H9 (cell line): ENCODE measurements at regions not wholly inside any gene's neighbourhood (a gene's known extent, or its start where the extent isn't known, plus 50 kb on each side); places are given as distances from the start of the nearest gene placed in this dataset.

Experiments used
- DNase-seq: peaks from one replicate; pipeline ENCODE4 v3.0.0-alpha.2; 2017
- H2AFZ ChIP-seq: one replicate; pipeline ENCODE4 v1.6.1; 2013; ENCODE audit warnings: mild to moderate bottlenecking, low read length, control low read depth, moderate library complexity
- H2AK5ac ChIP-seq: 2 replicates; pipeline ENCODE4 v1.6.1; 2013; ENCODE audit warnings: low read length, control low read depth, mixed read lengths; ENCODE audit not compliant: insufficient read length
- H2BK120ac ChIP-seq: one replicate; pipeline ENCODE4 v1.6.1; 2013; ENCODE audit warnings: low read depth, mild to moderate bottlenecking, low read length, control low read depth, inconsistent platforms; ENCODE audit not compliant: poor library complexity, severe bottlenecking
- H2BK12ac ChIP-seq: 2 replicates; pipeline ENCODE4 v1.6.1; 2013; ENCODE audit warnings: low read length, control low read depth, mixed read lengths, low read depth; ENCODE audit not compliant: insufficient read length
- H2BK15ac ChIP-seq: 2 replicates; pipeline ENCODE4 v1.6.1; 2013; ENCODE audit warnings: low read depth, low read length, control low read depth
- H2BK20ac ChIP-seq: one replicate; pipeline ENCODE4 v1.6.1; 2013; ENCODE audit warnings: low read depth, mild to moderate bottlenecking, low read length, control low read depth, inconsistent platforms; ENCODE audit not compliant: poor library complexity, severe bottlenecking
- H2BK5ac ChIP-seq: 2 replicates; pipeline ENCODE4 v1.6.1; 2013; ENCODE audit warnings: low read length, control low read depth, mixed read lengths; ENCODE audit not compliant: insufficient read length
- H3K14ac ChIP-seq: 2 replicates; pipeline ENCODE4 v1.6.1; 2013; ENCODE audit warnings: low read length, control low read depth; ENCODE audit not compliant: insufficient read depth
- H3K18ac ChIP-seq: 2 replicates; pipeline ENCODE4 v1.6.1; 2013; ENCODE audit warnings: low read depth, mild to moderate bottlenecking, mixed read lengths, low read length, control low read depth; ENCODE audit not compliant: insufficient read length
- H3K23ac ChIP-seq: 2 replicates; pipeline ENCODE4 v1.6.1; 2013; ENCODE audit warnings: low read length, control low read depth, mixed read lengths, low read depth; ENCODE audit not compliant: insufficient read length
- H3K23me2 ChIP-seq: 2 replicates; pipeline ENCODE4 v1.6.1; 2013; ENCODE audit warnings: low read depth, mild to moderate bottlenecking, mixed read lengths, low read length, control low read depth; ENCODE audit not compliant: insufficient read length, poor library complexity, severe bottlenecking
- H3K27ac ChIP-seq: 2 replicates; pipeline ENCODE4 v1.5.1; 2013; ENCODE audit warnings: low read length, control low read depth, mixed read lengths, low read depth; ENCODE audit not compliant: insufficient read length
- H3K27me3 ChIP-seq: 2 replicates; pipeline ENCODE4 v1.6.1; 2013; ENCODE audit warnings: low read length, control low read depth, inconsistent platforms; ENCODE audit not compliant: insufficient read depth
- H3K4ac ChIP-seq: 2 replicates; pipeline ENCODE4 v1.6.1; 2013; ENCODE audit warnings: low read depth, mild to moderate bottlenecking, control low read depth, inconsistent platforms, low read length, moderate library complexity
- H3K4me1 ChIP-seq: 2 replicates; pipeline ENCODE4 v1.6.1; 2013; ENCODE audit warnings: low read length, control low read depth, inconsistent platforms; ENCODE audit not compliant: insufficient read depth
- H3K4me2 ChIP-seq: 2 replicates; pipeline ENCODE4 v1.6.1; 2013; ENCODE audit warnings: low read length, control low read depth, mixed read lengths; ENCODE audit not compliant: insufficient read length, insufficient read depth
- H3K56ac ChIP-seq: 2 replicates; pipeline ENCODE4 v1.6.1; 2013; ENCODE audit warnings: low read depth, mild to moderate bottlenecking, mixed read lengths, low read length, control low read depth; ENCODE audit not compliant: insufficient read length
- H3K79me1 ChIP-seq: 2 replicates; pipeline ENCODE4 v1.6.1; 2013; ENCODE audit warnings: low read depth, mild to moderate bottlenecking, moderate library complexity, low read length, control low read depth, inconsistent platforms; ENCODE audit not compliant: insufficient read depth, poor library complexity, severe bottlenecking
- H3K79me2 ChIP-seq: 2 replicates; pipeline ENCODE4 v1.6.1; 2013; ENCODE audit warnings: low read length, control low read depth, inconsistent platforms; ENCODE audit not compliant: insufficient read depth
- H3K9ac ChIP-seq: 2 replicates; pipeline ENCODE4 v1.6.1; 2013; ENCODE audit warnings: low read length, control low read depth, mixed read lengths; ENCODE audit not compliant: insufficient read length; ENCODE audit errors: extremely low read depth
- H3K9me3 ChIP-seq: one replicate; pipeline ENCODE4 v1.6.1; 2013; ENCODE audit warnings: low read depth, low read length, inconsistent platforms; ENCODE audit not compliant: control insufficient read depth
- H3T11ph ChIP-seq: one replicate; pipeline ENCODE4 v1.6.1; 2013; ENCODE audit warnings: mild to moderate bottlenecking, low read length, control low read depth, inconsistent platforms
- H4K20me1 ChIP-seq: one replicate; pipeline ENCODE4 v1.6.1; 2013; ENCODE audit not compliant: control insufficient read depth, insufficient read length, insufficient read depth
- H4K5ac ChIP-seq: 2 replicates; pipeline ENCODE4 v1.6.1; 2013; ENCODE audit warnings: low read depth, mild to moderate bottlenecking, mixed read lengths, low read length, control low read depth; ENCODE audit not compliant: insufficient read length
- H4K8ac ChIP-seq: replicated peaks from 2 replicates; pipeline ENCODE4 v1.6.1; 2013; ENCODE audit warnings: low read length, control low read depth, mixed read lengths, low read depth; ENCODE audit not compliant: insufficient read length
- H4K91ac ChIP-seq: 2 replicates; pipeline ENCODE4 v1.6.1; 2013; ENCODE audit warnings: low read depth, mild to moderate bottlenecking, moderate library complexity, mixed read lengths, low read length, control low read depth; ENCODE audit not compliant: insufficient read length
- H3K27ac Mint-ChIP-seq, 3 experiments: 2 replicates in 2 of 3; 3 replicates in 1 of 3; pipeline ENCODE4 v1.8.0; 2020 to 2021; ENCODE audit warnings: mixed read lengths in 3 of 3, mild to moderate bottlenecking in 1 of 3, moderate library complexity in 1 of 3
- H3K27me3 Mint-ChIP-seq: 2 replicates; pipeline ENCODE4 v1.8.0; 2021; ENCODE audit warnings: low read depth, mild to moderate bottlenecking, moderate library complexity, mixed read lengths
- H3K36me3 Mint-ChIP-seq, 3 experiments: 2 replicates in 2 of 3; 3 replicates in 1 of 3; pipeline ENCODE4 v1.8.0; 2020 to 2021; ENCODE audit warnings: low read depth in 3 of 3, mixed read lengths in 3 of 3; ENCODE audit not compliant: insufficient read depth in 1 of 3
- H3K4me1 Mint-ChIP-seq, 2 experiments: 2 replicates each; pipeline ENCODE4 v1.8.0; 2020; ENCODE audit warnings: mixed read lengths in 2 of 2
- H3K4me3 Mint-ChIP-seq, 2 experiments: 2 replicates in 1 of 2; 3 replicates in 1 of 2; pipeline ENCODE4 v1.8.0; 2020 to 2021; ENCODE audit warnings: mild to moderate bottlenecking in 2 of 2, mixed read lengths in 2 of 2, moderate library complexity in 1 of 2
- H3K9me3 Mint-ChIP-seq, 2 experiments: 2 replicates in 1 of 2; 3 replicates in 1 of 2; pipeline ENCODE4 v1.8.0; 2020; ENCODE audit warnings: mild to moderate bottlenecking in 2 of 2, mixed read lengths in 2 of 2, moderate library complexity in 1 of 2
- CTCF ChIP-seq: fragments of 200-600 bp; sonication (generic); conservative IDR thresholded peaks from 3 replicates; pipeline ENCODE4 v1.8.0; 2021; ENCODE audit warnings: antibody characterized with exemption, mild to moderate bottlenecking
- WGBS: extraction: QIAGEN DNeasy Blood & Tissue Kit; methylation state at CpG from one replicate; pipeline ENCODE4 v1.1.7; 2013; ENCODE audit warnings: missing lambda C conversion rate, low lambda C conversion rate, mixed read lengths; ENCODE audit not compliant: insufficient read length; ENCODE audit errors: extremely low coverage; 5-methylcytosine and 5-hydroxymethylcytosine counted together

DNA sequence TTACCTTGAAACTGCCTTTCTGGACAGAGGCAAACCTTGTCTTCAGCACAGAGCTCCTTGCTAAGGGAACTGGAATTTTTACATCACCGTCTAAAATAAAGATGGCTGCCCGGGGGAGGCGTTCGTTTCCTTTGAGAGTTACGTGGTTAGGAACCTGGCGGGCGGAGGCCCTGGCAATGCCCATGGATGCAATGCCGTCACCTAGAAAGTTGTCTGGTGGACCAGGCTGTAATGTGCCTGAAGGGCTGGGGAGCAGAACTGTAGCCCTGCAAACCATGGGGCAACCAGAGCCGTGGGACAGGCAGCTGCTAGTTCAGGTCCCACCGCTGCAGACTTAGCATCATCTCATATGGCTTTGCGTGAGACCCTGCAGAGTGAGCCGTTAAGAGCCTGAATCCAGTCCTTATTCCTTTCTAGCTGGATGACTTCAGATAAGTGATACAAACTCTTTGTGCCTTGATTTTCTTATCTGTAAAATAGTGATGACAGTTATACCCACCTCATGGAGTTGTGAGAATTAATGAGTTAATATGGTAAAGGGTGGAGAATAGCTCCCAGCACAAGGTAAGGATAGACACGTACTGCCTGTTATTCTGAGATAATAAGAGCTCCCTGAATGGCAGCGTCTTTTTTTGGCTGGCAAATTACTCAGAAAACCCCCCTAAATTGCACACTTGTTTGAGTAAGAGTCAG is 219.7 kb downstream of the EMX2 start:
- no peak overlapping the region for H2BK5ac ChIP-seq
- no peaks in the 10 kb centered on the region for H3K4me1 ChIP-seq
- no peaks in the 10 kb centered on the region for H3K79me2 ChIP-seq
- no peaks in the 10 kb centered on the region for H3K23me2 ChIP-seq
- H3K27me3 Mint-ChIP-seq: peaks cover 10% of the 10 kb centered on the region
- H3K9me3 Mint-ChIP-seq: no peaks in the 10 kb centered on the region
- no peak overlapping the region for H3K56ac ChIP-seq
- no peaks in the 10 kb centered on the region for H3K27me3 ChIP-seq
- H3K9me3 ChIP-seq: no peaks in the 10 kb centered on the region
- H3T11ph ChIP-seq: no peak overlapping the region
- H4K8ac ChIP-seq: no peak overlapping the region
- H3K79me1 ChIP-seq: no peaks in the 10 kb centered on the region
- no peak overlapping the region for H2BK120ac ChIP-seq
- H3K27ac ChIP-seq: no peak overlapping the region
- no peaks in the 10 kb centered on the region for H4K20me1 ChIP-seq
- H3K27ac Mint-ChIP-seq: no peak overlapping the region
- no peak overlapping the region for H2BK12ac ChIP-seq
- no peak overlapping the region for H2AK5ac ChIP-seq
- no peak overlapping the region for H4K91ac ChIP-seq
- H2BK20ac ChIP-seq: no peak overlapping the region
- H3K23ac ChIP-seq: no peak overlapping the region
- no peak overlapping the region for H3K9ac ChIP-seq
- no peak for DNase-seq
- no peak for TF ChIP-seq CTCF
- no peak overlapping the region for H3K14ac ChIP-seq
- no peak overlapping the region for H3K4me2 ChIP-seq
- H3K4ac ChIP-seq: no peak overlapping the region
- no peak overlapping the region for H2BK15ac ChIP-seq
- no peak overlapping the region for H4K5ac ChIP-seq
- no peak overlapping the region for H3K18ac ChIP-seq
- H3K36me3 Mint-ChIP-seq: no peaks in the 10 kb centered on the region; a peak in 1 of 7 replicates
- no peak overlapping the region for H3K4me3 Mint-ChIP-seq
- no peak overlapping the region for H2AFZ ChIP-seq
- no CpG with 5 or more reads among the region's 14 CpGs for WGBS
- H3K4me1 Mint-ChIP-seq: peaks cover 6 to 9% of the 10 kb centered on the region in 2 experiments
